VCaP (cell line): ENCODE measurements at regions not wholly inside any gene's neighbourhood (a gene's known extent, or its start where the extent isn't known, plus 50 kb on each side); places are given as distances from the start of the nearest gene placed in this dataset.

Experiments
- H3K27ac ChIP-seq: fragments of 450-650 bp; 2 replicates; pipeline ENCODE4 v1.5.1; 2017
- CTCF ChIP-seq: fragments of 450-650 bp; conservative IDR thresholded peaks from 2 replicates; pipeline ENCODE4 v1.5.1; 2017; ENCODE audit warnings: mild to moderate bottlenecking, moderate library complexity

DNA sequence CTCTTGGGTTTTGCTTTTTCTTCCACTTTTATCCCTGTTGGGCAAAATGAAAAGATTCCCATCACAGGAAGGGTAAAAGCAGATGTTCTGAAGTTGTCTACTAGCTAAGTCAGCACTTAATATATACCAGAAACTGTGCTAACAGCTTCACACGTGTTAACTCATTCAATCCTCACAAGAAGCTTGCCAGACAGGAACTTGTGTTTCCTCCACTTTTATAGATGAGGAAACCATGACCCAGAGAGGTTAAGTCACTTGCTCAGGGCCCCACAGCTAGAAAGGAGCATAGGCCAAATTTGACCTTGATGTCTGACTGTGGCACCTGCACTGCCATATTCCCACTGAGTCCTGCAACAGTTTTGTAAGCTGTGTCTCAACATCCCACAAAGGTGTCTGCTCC is 76.8 kb upstream of the EPC2 start:
- H3K27ac ChIP-seq, result no peak overlapping the region
- no peak for TF ChIP-seq CTCF

- H3K27ac ChIP-seq, result no peak overlapping the region
- TF ChIP-seq CTCF, result no peak
Observed at GRCh38 chr2:148568597-148568996, 76.0 kb upstream of the EPC2 start.

DNA sequence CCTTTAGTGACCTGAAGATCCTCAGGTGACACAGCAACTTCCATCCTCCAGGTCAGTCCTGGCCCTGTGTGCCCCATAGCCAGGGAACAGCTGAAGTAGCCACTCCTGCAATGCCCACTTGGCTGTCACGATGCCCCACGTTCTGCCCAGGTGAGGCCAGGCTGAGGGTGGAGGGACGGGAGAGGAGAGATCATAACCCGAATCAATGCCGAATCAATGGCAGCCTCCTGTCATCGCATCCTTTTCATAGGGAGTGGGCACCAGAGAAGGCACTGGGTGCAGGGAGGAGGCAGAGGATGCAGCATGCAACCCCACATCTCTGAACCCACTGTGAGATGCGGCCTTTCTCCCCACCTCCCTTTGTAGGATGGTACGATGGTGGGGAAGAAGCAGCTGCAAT is 75.3 kb upstream of the EPC2 start:
- no peak overlapping the region for H3K27ac ChIP-seq
- no peak for TF ChIP-seq CTCF

DNA sequence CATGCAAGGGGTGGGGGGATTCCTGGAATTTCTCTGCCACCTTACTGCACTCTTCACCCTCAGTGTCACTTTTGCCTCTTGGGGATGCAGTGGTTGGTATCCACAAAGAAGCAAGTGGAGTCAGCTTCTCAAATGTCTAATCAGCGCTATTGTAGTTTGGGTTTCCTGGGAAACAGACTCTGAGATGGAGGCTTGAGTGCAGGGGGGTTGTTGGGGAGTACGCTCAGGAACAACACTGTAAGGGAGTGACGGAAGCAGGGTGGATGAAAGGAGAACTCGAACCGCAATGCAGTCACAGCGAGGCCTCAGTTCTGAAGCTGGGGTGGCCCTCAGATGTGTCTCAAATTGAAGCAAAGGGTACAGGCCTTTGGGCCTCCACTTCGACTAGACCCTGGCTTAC is 73.6 kb upstream of the EPC2 start:
- no peak for TF ChIP-seq CTCF
- H3K27ac ChIP-seq, result no peak overlapping the region

DNA sequence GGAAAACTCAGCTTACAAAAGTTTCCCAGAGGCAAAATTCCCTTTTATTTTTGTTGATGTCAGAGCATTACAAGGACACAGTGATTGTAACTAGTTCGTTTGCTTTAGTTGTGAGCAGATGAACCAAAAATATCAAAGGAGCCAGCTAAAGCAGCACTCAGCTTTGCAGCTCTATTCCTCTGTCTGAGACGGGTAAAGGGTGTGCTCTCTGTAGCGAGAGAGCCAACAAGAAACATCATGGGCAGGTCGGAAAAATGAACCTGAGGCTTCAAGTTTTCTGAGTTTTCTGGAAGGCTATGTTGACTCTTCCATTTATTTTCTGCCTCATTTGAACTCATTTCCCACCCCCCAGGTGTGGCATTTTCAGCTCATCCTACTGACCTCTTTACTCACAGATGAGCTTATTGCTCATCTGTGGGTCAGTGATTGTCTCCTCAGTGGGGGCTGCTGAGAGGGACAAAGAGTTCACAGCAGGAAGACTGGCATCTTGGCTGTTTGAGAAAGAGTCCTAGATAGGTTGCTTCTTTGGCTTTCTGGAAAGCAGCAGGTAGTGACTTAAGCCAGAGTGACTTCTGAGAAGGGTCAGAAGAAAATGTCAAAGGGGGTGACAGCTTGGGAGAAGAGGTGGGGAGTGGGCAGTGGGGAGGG is 66.6 kb upstream of the EPC2 start:
- no peak overlapping the region for H3K27ac ChIP-seq
- no peak for TF ChIP-seq CTCF

- no peak overlapping the region for H3K27ac ChIP-seq
- TF ChIP-seq CTCF, result no peak
Observed at GRCh38 chr2:148578493-148578884, 66.1 kb upstream of the EPC2 start.

DNA sequence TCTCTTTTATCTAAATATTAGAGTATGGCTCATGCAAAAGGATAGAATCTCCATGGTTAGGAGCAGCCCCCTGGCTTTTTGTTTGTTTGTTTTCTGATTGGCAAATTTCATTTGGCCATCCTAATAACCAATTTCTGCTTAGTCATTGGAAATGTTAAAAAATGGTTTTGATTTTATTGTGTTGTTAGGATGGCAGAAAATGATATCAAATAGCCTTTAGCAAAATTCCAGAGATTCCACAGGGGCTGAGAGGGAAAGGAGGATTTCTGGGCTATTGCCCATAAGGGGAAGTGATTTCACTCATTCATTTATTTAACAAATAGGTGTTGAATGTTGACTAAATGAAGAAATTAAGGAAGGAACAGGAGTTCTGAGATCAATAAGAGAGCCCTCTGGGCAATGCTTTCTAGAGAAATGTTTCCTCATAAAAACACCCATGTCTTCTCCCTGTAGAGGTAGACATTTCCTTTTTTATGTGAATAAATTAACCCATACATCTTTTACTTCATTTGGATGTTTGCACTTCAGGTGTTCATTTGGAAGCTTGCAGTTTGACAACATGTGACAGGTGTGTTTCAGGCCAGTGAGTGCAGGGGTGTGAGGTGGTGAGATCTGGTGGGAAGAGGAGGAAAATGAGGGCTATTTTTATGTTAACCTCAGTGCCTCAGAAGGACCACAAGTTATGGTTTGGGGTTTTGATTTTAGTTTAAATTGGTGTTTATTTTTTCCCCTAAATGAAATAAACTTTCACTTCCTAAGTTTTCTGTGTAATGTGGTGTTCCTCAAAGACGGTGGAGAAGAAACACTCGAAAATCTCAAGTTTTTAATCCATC is 61.7 kb upstream of the EPC2 start:
- TF ChIP-seq CTCF, result no peak
- no peak overlapping the region for H3K27ac ChIP-seq
